Inferior parietal cortex (tissue), 1 donor: ENCODE measurements at regions not wholly inside any gene's neighbourhood (a gene's known extent, or its start where the extent isn't known, plus 50 kb on each side); places are given as distances from the start of the nearest gene placed in this dataset.
A peak's percentile ranks its signal among the peaks of the same experiment; 100 is the strongest.
"Not testable (repeated sequence)": the region's sequence is repeated elsewhere in the genome, so short reads cannot be mapped to it uniquely, and the experiment has no call there.

Experiments
- DNase-seq: peaks from one replicate; pipeline ENCODE4 v3.0.0-alpha.2; 2016; ENCODE audit errors: extremely low spot score

- no peak for DNase-seq
Observed at GRCh38 chr16:8062677-8063076, 527.6 kb downstream of the TMEM114 start.

GRCh38 chr16:8055761-8056160, 534.5 kb downstream of the TMEM114 start:
- DNase-seq, result no peak

GRCh38 chr16:8053437-8053836, 536.9 kb downstream of the TMEM114 start:
- no peak for DNase-seq

- DNase-seq, result no peak
Observed at GRCh38 chr16:8048433-8048832, 541.9 kb downstream of the TMEM114 start.

GRCh38 chr16:8047736-8048135, 542.6 kb downstream of the TMEM114 start:
- peak; percentile 79 for DNase-seq

GRCh38 chr16:8044796-8045195, 545.5 kb downstream of the TMEM114 start:
- no peak for DNase-seq

GRCh38 chr16:8032406-8032805, 557.9 kb downstream of the TMEM114 start:
- no peak for DNase-seq

GRCh38 chr16:8030004-8030403, 560.3 kb downstream of the TMEM114 start:
- not testable (repeated sequence) for DNase-seq

GRCh38 chr16:8026450-8026849, 563.9 kb downstream of the TMEM114 start:
- no peak for DNase-seq

GRCh38 chr16:8023326-8023725, 567.0 kb downstream of the TMEM114 start:
- no peak for DNase-seq

- no peak for DNase-seq
Observed at GRCh38 chr16:8005096-8005860, 585.0 kb downstream of the TMEM114 start.

GRCh38 chr16:7998789-7999453, 591.4 kb downstream of the TMEM114 start:
- DNase-seq, result no peak

GRCh38 chr16:7997966-7998365, 592.3 kb downstream of the TMEM114 start:
- DNase-seq, result no peak

GRCh38 chr16:7992616-7993015, 597.7 kb downstream of the TMEM114 start:
- no peak for DNase-seq

- DNase-seq, result peak; percentile 8
Observed at GRCh38 chr16:7990626-7991260, 599.6 kb downstream of the TMEM114 start.

- no peak for DNase-seq
Observed at GRCh38 chr16:7983676-7984075, 606.6 kb downstream of the TMEM114 start.

GRCh38 chr16:7980133-7980483, 610.2 kb downstream of the TMEM114 start:
- DNase-seq, result no peak

GRCh38 chr16:7979448-7980132, 610.7 kb downstream of the TMEM114 start:
- no peak for DNase-seq

- DNase-seq, result no peak
Observed at GRCh38 chr16:7976563-7976962, 613.7 kb downstream of the TMEM114 start.

GRCh38 chr16:7976125-7976524, 614.2 kb downstream of the TMEM114 start:
- no peak for DNase-seq

GRCh38 chr16:7967996-7968509, 622.3 kb downstream of the TMEM114 start:
- no peak for DNase-seq

GRCh38 chr16:7964744-7965143, 625.6 kb downstream of the TMEM114 start:
- DNase-seq, result no peak
